ENCODE measurements at regions not wholly inside any gene's neighbourhood (a gene's known extent, or its start where the extent isn't known, plus 50 kb on each side); places are given as distances from the start of the nearest gene placed in this dataset.

DNA sequence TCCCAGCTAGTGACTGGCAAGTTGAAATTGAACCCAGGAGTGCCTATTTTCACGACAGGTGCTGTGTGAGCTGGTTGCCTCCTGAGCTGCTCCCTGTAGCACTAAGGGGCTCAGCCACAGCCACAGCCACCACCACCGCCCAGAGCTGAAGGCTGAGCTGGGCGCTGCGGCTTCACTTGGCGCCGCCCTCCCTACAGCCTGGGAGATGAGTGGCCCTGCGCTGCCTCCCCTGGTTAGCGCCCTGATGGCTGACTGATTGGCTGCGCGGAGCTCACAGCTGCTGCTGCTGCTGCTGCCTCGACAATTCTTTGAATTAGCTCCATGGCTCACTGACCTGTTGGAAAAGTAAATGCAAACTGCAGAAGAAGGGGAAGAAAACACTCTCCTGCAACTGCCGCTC lies 91.8 kb upstream of the TMEM132E start (continued):
- no peak for TF ChIP-seq ATF7 (IDR thresholded peaks at IDR 0.05)
- no peak for TF ChIP-seq ATF1 (CRISPR knock-in tag; IDR thresholded peaks at IDR 0.05)
- no peak for TF ChIP-seq ATF1 (tag; IDR thresholded peaks at IDR 0.05)
- TF ChIP-seq FOXK1 (CRISPR knock-in tag; IDR thresholded peaks at IDR 0.05; ENCODE audit: borderline replicate concordance) = no peak
- TF ChIP-seq, protein P1, sequence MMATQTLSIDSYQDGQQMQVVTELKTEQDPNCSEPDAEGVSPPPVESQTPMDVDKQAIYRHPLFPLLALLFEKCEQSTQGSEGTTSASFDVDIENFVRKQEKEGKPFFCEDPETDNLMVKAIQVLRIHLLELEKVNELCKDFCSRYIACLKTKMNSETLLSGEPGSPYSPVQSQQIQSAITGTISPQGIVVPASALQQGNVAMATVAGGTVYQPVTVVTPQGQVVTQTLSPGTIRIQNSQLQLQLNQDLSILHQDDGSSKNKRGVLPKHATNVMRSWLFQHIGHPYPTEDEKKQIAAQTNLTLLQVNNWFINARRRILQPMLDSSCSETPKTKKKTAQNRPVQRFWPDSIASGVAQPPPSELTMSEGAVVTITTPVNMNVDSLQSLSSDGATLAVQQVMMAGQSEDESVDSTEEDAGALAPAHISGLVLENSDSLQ (IDR thresholded peaks at IDR 0.05) = no peak
- no peak for TF ChIP-seq ZNF277 (CRISPR knock-in tag; IDR thresholded peaks at IDR 0.05; ENCODE audit: borderline replicate concordance)

DNA sequence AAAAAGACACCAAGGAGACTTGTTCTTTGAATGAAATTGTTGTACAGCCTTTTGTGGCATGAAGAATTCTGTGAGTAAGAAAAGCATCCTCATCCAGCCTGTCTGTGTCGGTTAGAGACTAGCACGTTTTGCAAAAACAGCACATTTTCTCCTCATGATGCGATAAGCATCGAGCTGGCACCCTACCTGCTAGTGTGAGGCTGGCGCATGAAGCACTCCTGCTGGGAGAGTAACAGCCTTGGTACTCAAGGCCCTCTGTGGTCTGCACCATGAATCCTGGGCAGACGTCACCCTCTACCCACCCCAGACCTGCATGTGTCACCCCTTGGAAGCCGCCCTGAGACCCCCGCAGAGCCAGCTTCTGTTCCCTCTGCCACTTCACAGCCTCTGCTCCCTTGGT lies 92.6 kb upstream of the TMEM132E start:
- 23% methylated on average over 8 of the region's 8 CpGs for WGBS (ENCODE audit: insufficient coverage, low coverage, missing lambda C conversion rate)
- Histone ChIP-seq H3K79me2 (ENCODE audit: control insufficient read depth, insufficient read depth, low read length) (no peaks in the 10 kb centered on the region), H3K4me2 (ENCODE audit: insufficient read depth, low read length) (no peak overlapping the region), H3K36me3 (ENCODE audit: control insufficient read depth, insufficient read depth, low read length) (no peaks in the 10 kb centered on the region), H3K9me3 (replicated peaks; ENCODE audit: control insufficient read depth, insufficient read depth, low read depth, low read length) (no peaks in the 10 kb centered on the region), H2AFZ (ENCODE audit: low read depth, low read length) (no peak overlapping the region), H3K27ac (ENCODE audit: extremely low read depth, low read depth, low read length) (no peak overlapping the region), H3K9me1 (ENCODE audit: control insufficient read depth, insufficient read depth, low read length) (no peaks in the 10 kb centered on the region), H3K4me3 (no peak overlapping the region), H3K4me1 (replicated peaks in 1 of 2; ENCODE audit: control insufficient read depth in 2 of 2, insufficient read depth in 2 of 2, low read length in 2 of 2) (no peaks in the 10 kb centered on the region), H3K27me3 (ENCODE audit: control insufficient read depth in 2 of 2, insufficient read depth in 2 of 2, low read length in 2 of 2) (peaks cover 2 to 30% of the 10 kb centered on the region in 2 experiments; a peak in 2 of 5 replicates), H4K20me1 (replicated peaks; ENCODE audit: control insufficient read depth, insufficient read depth, low read length) (peaks cover 7% of the 10 kb centered on the region), H3K9ac (ENCODE audit: insufficient read depth in 1 of 2, low read depth in 2 of 2, low read length in 2 of 2) (no peak overlapping the region)
- POLR2A ChIA-PET = no interaction called here
- ATAC-seq (no peak), FAIRE-seq (no peak), DNase-seq (ENCODE audit: extremely low read depth in 1 of 4, low spot score in 3 of 4) (no peak)
- intact Hi-C loops (cut with micrococcal nuclease) (no loop called here), in situ Hi-C loops (cut with MboI) (no loop called here)
- CTCF ChIA-PET (ENCODE audit: low intra/inter-chr PET ratio) = no interaction called here
- no TSS peak for BruUV-seq (replicated peaks)
- TF ChIP-seq POLR2G (IDR thresholded peaks at IDR 0.05; ENCODE audit: low read depth, low read length) (no peak), MED1 (CRISPR knock-in tag; IDR thresholded peaks at IDR 0.05; ENCODE audit: borderline replicate concordance) (no peak), RNF2 (IDR thresholded peaks at IDR 0.05) (no peak), ZNF24 (IDR thresholded peaks at IDR 0.05) (no peak), CREB1 (IDR thresholded peaks at IDR 0.05) (no peak), CREB1 (CRISPR knock-in tag; IDR thresholded peaks at IDR 0.05) (no peak), NR1H2 (CRISPR knock-in tag; IDR thresholded peaks at IDR 0.05) (no peak), BHLHE40 (IDR thresholded peaks at IDR 0.05; ENCODE audit: low read length) (no peak), KDM5B (IDR thresholded peaks at IDR 0.05; ENCODE audit: insufficient replicate concordance, low read depth, low read length) (no peak), E2F3 (CRISPR knock-in tag; IDR thresholded peaks at IDR 0.05) (no peak), SMC3 (conservative IDR thresholded peaks at IDR 0.05; ENCODE audit: insufficient read depth, low read depth, low read length) (no peak), NONO (IDR thresholded peaks at IDR 0.05; ENCODE audit: low read depth in 2 of 2, low read length in 1 of 2) (no peak)
- TF ChIP-seq, protein P2, sequence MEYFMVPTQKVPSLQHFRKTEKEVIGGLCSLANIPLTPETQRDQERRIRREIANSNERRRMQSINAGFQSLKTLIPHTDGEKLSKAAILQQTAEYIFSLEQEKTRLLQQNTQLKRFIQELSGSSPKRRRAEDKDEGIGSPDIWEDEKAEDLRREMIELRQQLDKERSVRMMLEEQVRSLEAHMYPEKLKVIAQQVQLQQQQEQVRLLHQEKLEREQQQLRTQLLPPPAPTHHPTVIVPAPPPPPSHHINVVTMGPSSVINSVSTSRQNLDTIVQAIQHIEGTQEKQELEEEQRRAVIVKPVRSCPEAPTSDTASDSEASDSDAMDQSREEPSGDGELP (CRISPR knock-in tag; IDR thresholded peaks at IDR 0.05; ENCODE audit: borderline replicate concordance) = no peak
